Naive thymus-derived CD4-positive, alpha-beta T cell (primary cell): ENCODE measurements at regions not wholly inside any gene's neighbourhood (a gene's known extent, or its start where the extent isn't known, plus 50 kb on each side); places are given as distances from the start of the nearest gene placed in this dataset.

Experiments used
- ATAC-seq: fragments of 150-1000 bp; cut with Tn5 transposase; 2 replicates; pipeline ENCODE4 v1.10.0; 2021; ENCODE audit warnings: mild to moderate bottlenecking, moderate library complexity
- CTCF ChIA-PET: fragments of 350-600 bp; sonication (Branson Sonifier 250); formaldehyde crosslinking; loops from one replicate; lab custom pipeline; 2021; ENCODE audit warnings: antibody characterized with exemption; lab: Charles Lee
- POLR2A ChIA-PET: fragments of 350-600 bp; sonication (Branson Sonifier 250); formaldehyde crosslinking; loops from one replicate; lab custom pipeline; 2021; ENCODE audit warnings: antibody characterized with exemption, inconsistent platforms; lab: Charles Lee
- DNase-seq, 9 donors: peaks; one replicate each; pipeline versions ENCODE4 v3.0.0 to v3.0.0-alpha.2; 2020 to 2022; ENCODE audit warnings: mixed read lengths in 1 of 9
- H3K27ac ChIP-seq: one replicate; pipeline ENCODE4 v1.7.0; 2013; ENCODE audit warnings: mild to moderate bottlenecking, low read depth, low read length, moderate library complexity
- H3K27me3 ChIP-seq, 2 donors: one replicate each; pipeline ENCODE4 v1.7.0; 2013; ENCODE audit warnings: low read length in 2 of 2, mild to moderate bottlenecking in 2 of 2, moderate library complexity in 2 of 2; ENCODE audit not compliant: control insufficient read depth in 2 of 2, insufficient read depth in 2 of 2
- H3K36me3 ChIP-seq, 3 experiments: 1 replicate in 2 of 3; 2 replicates in 1 of 3; pipeline ENCODE4 v1.7.0; 2013; ENCODE audit warnings: low read length in 3 of 3, mild to moderate bottlenecking in 3 of 3, moderate library complexity in 1 of 3; ENCODE audit not compliant: insufficient read depth in 3 of 3, control insufficient read depth in 2 of 3
- H3K4me1 ChIP-seq, 2 donors: one replicate each; pipeline ENCODE4 v1.7.0; 2013; ENCODE audit warnings: low read length in 2 of 2, mild to moderate bottlenecking in 2 of 2, moderate library complexity in 1 of 2; ENCODE audit not compliant: control insufficient read depth in 2 of 2, insufficient read depth in 2 of 2
- H3K4me3 ChIP-seq: 2 replicates; pipeline ENCODE4 v1.7.0; 2013; ENCODE audit warnings: mild to moderate bottlenecking, low read length
- H3K9me3 ChIP-seq, 3 experiments: 1 replicate in 2 of 3; 2 replicates in 1 of 3; pipeline ENCODE4 v1.7.0; 2013; ENCODE audit warnings: low read length in 3 of 3; ENCODE audit not compliant: control insufficient read depth in 2 of 3
- H3K27ac Mint-ChIP-seq, 9 donors: one replicate each; pipeline ENCODE4 v1.8.0; 2020 to 2022; ENCODE audit warnings: mixed read lengths in 9 of 9, mild to moderate bottlenecking in 8 of 9, moderate library complexity in 5 of 9, inconsistent platforms in 2 of 9
- H3K27me3 Mint-ChIP-seq, 5 donors: one replicate each; pipeline ENCODE4 v1.8.0; 2021 to 2022; ENCODE audit warnings: mixed read lengths in 5 of 5, mild to moderate bottlenecking in 1 of 5
- H3K36me3 Mint-ChIP-seq, 5 donors: one replicate each; pipeline ENCODE4 v1.8.0; 2020 to 2022; ENCODE audit warnings: mixed read lengths in 5 of 5, mild to moderate bottlenecking in 3 of 5, inconsistent platforms in 1 of 5
- H3K4me1 Mint-ChIP-seq, 7 donors: one replicate each; pipeline ENCODE4 v1.8.0; 2020 to 2022; ENCODE audit warnings: mixed read lengths in 7 of 7, mild to moderate bottlenecking in 3 of 7, inconsistent platforms in 1 of 7
- H3K4me3 Mint-ChIP-seq, 10 donors: one replicate each; pipeline ENCODE4 v1.8.0; 2020 to 2022; ENCODE audit warnings: mild to moderate bottlenecking in 10 of 10, mixed read lengths in 10 of 10, moderate library complexity in 6 of 10, inconsistent platforms in 2 of 10
- H3K9me3 Mint-ChIP-seq, 11 donors: one replicate each; pipeline ENCODE4 v1.8.0; 2020 to 2022; ENCODE audit warnings: mixed read lengths in 11 of 11, mild to moderate bottlenecking in 4 of 11, inconsistent platforms in 1 of 11, moderate library complexity in 1 of 11
- intact Hi-C, 2 donors: fragments of 100-400 bp; cut with micrococcal nuclease; formaldehyde crosslinking; loops; one replicate each; pipeline ENCODE4 v1.15.1; 2023

- H3K9me3 ChIP-seq, result no peaks in the 10 kb centered on the region
- peaks cover 4 to 25% (median 14%) of the 10 kb centered on the region in 5 donors for H3K27me3 Mint-ChIP-seq
Observed at GRCh38 chr10:29394321-29394932, 105.6 kb downstream of the LYZL1 start.

GRCh38 chr10:29395409-29395808 is 106.5 kb downstream of the LYZL1 start:
- peaks cover 0 to 3% (median 0%) of the 10 kb centered on the region in 7 donors for H3K4me1 Mint-ChIP-seq
- Histone ChIP-seq H3K27me3 (no peaks in the 10 kb centered on the region), H3K36me3 (no peaks in the 10 kb centered on the region), H3K4me1 (no peaks in the 10 kb centered on the region), H3K27ac (no peak overlapping the region), H3K9me3 (no peaks in the 10 kb centered on the region), H3K4me3 (no peak overlapping the region)
- ChIA-PET POLR2A (no interaction called here), CTCF (interaction anchor here (1.9 kb wide), 1 partner anchor 10 kb away, joined by 7 read pairs; no protein-coding TSS in a partner anchor)
- H3K36me3 Mint-ChIP-seq, result no peaks in the 10 kb centered on the region
- DNase-seq (no peak), ATAC-seq (no peak)
- H3K27me3 Mint-ChIP-seq, result peaks cover 4 to 34% (median 14%) of the 10 kb centered on the region in 5 donors
- no peak overlapping the region for H3K4me3 Mint-ChIP-seq
- H3K27ac Mint-ChIP-seq, result no peak overlapping the region
- intact Hi-C loops, result no loop called here
- H3K9me3 Mint-ChIP-seq, result peaks cover 0 to 3% (median 0%) of the 10 kb centered on the region in 11 donors

More at GRCh38 chr10:29394321-29394932, 105.6 kb downstream of the LYZL1 start:
- Histone ChIP-seq H3K4me1 (no peaks in the 10 kb centered on the region), H3K27ac (no peak overlapping the region), H3K36me3 (no peaks in the 10 kb centered on the region), H3K4me3 (no peak overlapping the region), H3K27me3 (no peaks in the 10 kb centered on the region)
- ChIA-PET CTCF (interaction anchor here (1.9 kb wide), 1 partner anchor 9 kb away, joined by 7 read pairs; no protein-coding TSS in a partner anchor), POLR2A (no interaction called here)
- DNase-seq (no peak), ATAC-seq (no peak)
- H3K27ac Mint-ChIP-seq, result no peak overlapping the region
- intact Hi-C loops, result no loop called here
- peaks cover 0 to 3% (median 0%) of the 10 kb centered on the region in 11 donors for H3K9me3 Mint-ChIP-seq
- H3K4me3 Mint-ChIP-seq, result no peak overlapping the region
- H3K36me3 Mint-ChIP-seq, result no peaks in the 10 kb centered on the region
- H3K4me1 Mint-ChIP-seq, result peaks cover 0 to 3% (median 0%) of the 10 kb centered on the region in 7 donors

GRCh38 chr10:29397221-29397620 is 108.4 kb downstream of the LYZL1 start:
- Mint-ChIP-seq H3K4me1 (peaks cover 0 to 3% (median 0%) of the 10 kb centered on the region in 7 donors), H3K27me3 (peaks cover 11 to 37% (median 20%) of the 10 kb centered on the region in 5 donors), H3K36me3 (peaks cover 0 to 5% (median 0%) of the 10 kb centered on the region in 5 donors), H3K27ac (no peak overlapping the region), H3K4me3 (no peak overlapping the region), H3K9me3 (peaks cover 0 to 12% (median 5%) of the 10 kb centered on the region in 11 donors)
- no peaks in the 10 kb centered on the region for H3K36me3 ChIP-seq
- ATAC-seq (no peak), DNase-seq (no peak)
- H3K4me1 ChIP-seq, result no peaks in the 10 kb centered on the region
- intact Hi-C loops, result no loop called here
- POLR2A ChIA-PET, result no interaction called here
- CTCF ChIA-PET, result no interaction called here
- no peak overlapping the region for H3K27ac ChIP-seq
- H3K4me3 ChIP-seq, result no peak overlapping the region
- no peaks in the 10 kb centered on the region for H3K9me3 ChIP-seq
- no peaks in the 10 kb centered on the region for H3K27me3 ChIP-seq

- intact Hi-C loops, result no loop called here
- Histone ChIP-seq H3K4me3 (no peak overlapping the region), H3K36me3 (no peaks in the 10 kb centered on the region), H3K4me1 (no peaks in the 10 kb centered on the region), H3K27me3 (no peaks in the 10 kb centered on the region), H3K27ac (no peak overlapping the region), H3K9me3 (no peaks in the 10 kb centered on the region)
- no peak overlapping the region for H3K27ac Mint-ChIP-seq
- CTCF ChIA-PET, result no interaction called here
- no peak for ATAC-seq
- no peak overlapping the region for H3K4me3 Mint-ChIP-seq
- POLR2A ChIA-PET, result no interaction called here
- no peak for DNase-seq
- H3K27me3 Mint-ChIP-seq, result peaks cover 10 to 23% (median 15%) of the 10 kb centered on the region in 5 donors
- peaks cover 0 to 5% (median 0%) of the 10 kb centered on the region in 5 donors for H3K36me3 Mint-ChIP-seq
- H3K9me3 Mint-ChIP-seq, result peaks cover 0 to 12% (median 5%) of the 10 kb centered on the region in 11 donors
- H3K4me1 Mint-ChIP-seq, result peaks cover 0 to 7% (median 0%) of the 10 kb centered on the region in 7 donors
Observed at GRCh38 chr10:29403208-29403607, 114.3 kb downstream of the LYZL1 start.

- peaks cover 0 to 9% of the 10 kb centered on the region in 2 donors for H3K4me1 ChIP-seq
- H3K9me3 ChIP-seq, result no peaks in the 10 kb centered on the region
- ChIA-PET POLR2A (no interaction called here), CTCF (interaction anchor here (0.7 to 1.2 kb wide), 2 partner anchors 15 to 25 kb away, joined by 3 to 6 read pairs; no protein-coding TSS in a partner anchor)
- peak overlapping the region in 2 of 10 donors; percentile 36 to 54 for H3K4me3 Mint-ChIP-seq
- H3K36me3 Mint-ChIP-seq, result peaks cover 0 to 7% (median 2%) of the 10 kb centered on the region in 5 donors
- intact Hi-C loops, result no loop called here
- H3K27me3 ChIP-seq, result no peaks in the 10 kb centered on the region
- H3K27me3 Mint-ChIP-seq, result peaks cover 0 to 7% (median 0%) of the 10 kb centered on the region in 5 donors
- no peak overlapping the region for H3K27ac ChIP-seq
- H3K9me3 Mint-ChIP-seq, result peaks cover 0 to 6% (median 0%) of the 10 kb centered on the region in 11 donors
- ATAC-seq, result no peak
- H3K4me1 Mint-ChIP-seq, result peaks cover 9 to 37% (median 28%) of the 10 kb centered on the region in 7 donors
- no peak for DNase-seq
- H3K36me3 ChIP-seq, result peaks cover 0 to 7% (median 0%) of the 10 kb centered on the region in 3 experiments
- no peak overlapping the region for H3K4me3 ChIP-seq
- H3K27ac Mint-ChIP-seq, result peak overlapping the region in 2 of 9 donors; percentile 44
Observed at GRCh38 chr10:29407280-29407858, 118.5 kb downstream of the LYZL1 start.
